ENCODE measurements at regions not wholly inside any gene's neighbourhood (a gene's known extent, or its start where the extent isn't known, plus 50 kb on each side); places are given as distances from the start of the nearest gene placed in this dataset.

GRCh38 chr2:125535089-125535488 is 1120.9 kb upstream of the GYPC start:
- no peak for DNase-seq

GRCh38 chr2:125543968-125544514 is 1111.9 kb upstream of the GYPC start:
- DNase-seq, result no peak

GRCh38 chr2:125553768-125554167 is 1102.2 kb upstream of the GYPC start:
- no peak for DNase-seq

GRCh38 chr2:125554956-125555355 is 1101.0 kb upstream of the GYPC start:
- DNase-seq, result no peak

- DNase-seq, result no peak
These were observed 1096.8 kb upstream of the GYPC start for GRCh38 chr2:125559186-125559585.

GRCh38 chr2:125560855-125561254 is 1095.1 kb upstream of the GYPC start:
- no peak for DNase-seq

GRCh38 chr2:125561302-125561701 is 1094.7 kb upstream of the GYPC start:
- DNase-seq, result no peak

- DNase-seq, result no peak
These were observed 1093.0 kb upstream of the GYPC start for GRCh38 chr2:125562924-125563323.

GRCh38 chr2:125564471-125564870 is 1091.5 kb upstream of the GYPC start:
- DNase-seq, result no peak

- no peak for DNase-seq
These were observed 1089.5 kb upstream of the GYPC start for GRCh38 chr2:125566422-125566821.

GRCh38 chr2:125567100-125567499 is 1088.9 kb upstream of the GYPC start:
- DNase-seq, result no peak

GRCh38 chr2:125572660-125573059 is 1083.3 kb upstream of the GYPC start:
- no peak for DNase-seq

- no peak for DNase-seq
These were observed 1082.5 kb upstream of the GYPC start for GRCh38 chr2:125573432-125573831.

GRCh38 chr2:125576558-125576957 is 1079.4 kb upstream of the GYPC start:
- no peak for DNase-seq

- no peak for DNase-seq
These were observed 1074.4 kb upstream of the GYPC start for GRCh38 chr2:125581557-125581956.

GRCh38 chr2:125582516-125582915 is 1073.4 kb upstream of the GYPC start:
- DNase-seq, result no peak

- no peak for DNase-seq
These were observed 1071.2 kb upstream of the GYPC start for GRCh38 chr2:125584732-125585131.

GRCh38 chr2:125588780-125589179 is 1067.2 kb upstream of the GYPC start:
- no peak for DNase-seq

- no peak for DNase-seq
These were observed 1064.0 kb upstream of the GYPC start for GRCh38 chr2:125591954-125592353.

- no peak for DNase-seq
These were observed 1062.9 kb upstream of the GYPC start for GRCh38 chr2:125593036-125593435.

- DNase-seq, result no peak
These were observed 1059.3 kb upstream of the GYPC start for GRCh38 chr2:125596612-125597011.

GRCh38 chr2:125615438-125615837 is 1040.5 kb upstream of the GYPC start:
- no peak for DNase-seq

GRCh38 chr2:125630377-125630776 is 1025.6 kb upstream of the GYPC start:
- DNase-seq, result no peak

- no peak for DNase-seq
These were observed 1021.3 kb upstream of the GYPC start for GRCh38 chr2:125634662-125635061.

GRCh38 chr2:125638345-125638744 is 1017.6 kb upstream of the GYPC start:
- no peak for DNase-seq

GRCh38 chr2:125642032-125642431 is 1013.9 kb upstream of the GYPC start:
- DNase-seq, result no peak

Measured in activated T-cell treated with anti-CD3 and anti-CD28 coated beads for 4 hours (primary cell).